ENCODE measurements at regions not wholly inside any gene's neighbourhood (a gene's known extent, or its start where the extent isn't known, plus 50 kb on each side); places are given as distances from the start of the nearest gene placed in this dataset.

DNA sequence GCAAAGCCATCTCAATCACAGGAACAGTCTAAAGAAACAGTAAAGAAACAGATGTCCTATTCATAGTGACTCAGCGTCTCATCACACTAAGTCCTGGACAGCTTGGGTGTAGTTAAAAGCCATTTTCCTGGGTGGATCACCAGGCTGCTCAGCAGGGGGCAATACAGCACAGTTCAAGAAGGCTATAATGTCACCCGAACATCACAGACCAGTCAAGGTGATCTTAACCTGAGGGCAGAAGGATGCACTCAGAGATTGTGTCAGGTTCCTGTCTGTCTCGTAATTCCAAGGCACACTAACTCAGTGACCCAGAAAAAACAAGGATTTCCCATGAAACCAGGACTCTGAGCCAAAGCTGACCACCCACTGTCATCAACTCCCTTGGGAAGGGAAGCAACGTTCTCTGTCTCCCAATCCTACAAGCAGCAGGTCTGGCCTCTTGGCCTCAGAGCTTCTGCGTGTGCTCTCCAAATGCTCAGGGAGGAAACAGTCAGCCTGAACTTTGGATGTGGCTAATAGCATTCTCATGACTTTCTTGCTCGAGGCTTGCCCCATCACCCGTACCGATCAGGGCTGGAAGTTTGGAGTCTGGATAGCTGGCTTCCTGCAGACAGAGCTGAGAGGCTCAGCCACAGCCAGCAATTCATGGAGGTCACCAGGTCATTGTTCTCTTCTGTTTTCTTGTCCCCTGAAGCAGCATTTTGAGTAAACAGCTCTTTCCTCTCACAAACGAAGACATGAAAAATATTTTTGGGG is 90.4 kb upstream of the FAM171A1 start:
- TF ChIP-seq, protein P1, sequence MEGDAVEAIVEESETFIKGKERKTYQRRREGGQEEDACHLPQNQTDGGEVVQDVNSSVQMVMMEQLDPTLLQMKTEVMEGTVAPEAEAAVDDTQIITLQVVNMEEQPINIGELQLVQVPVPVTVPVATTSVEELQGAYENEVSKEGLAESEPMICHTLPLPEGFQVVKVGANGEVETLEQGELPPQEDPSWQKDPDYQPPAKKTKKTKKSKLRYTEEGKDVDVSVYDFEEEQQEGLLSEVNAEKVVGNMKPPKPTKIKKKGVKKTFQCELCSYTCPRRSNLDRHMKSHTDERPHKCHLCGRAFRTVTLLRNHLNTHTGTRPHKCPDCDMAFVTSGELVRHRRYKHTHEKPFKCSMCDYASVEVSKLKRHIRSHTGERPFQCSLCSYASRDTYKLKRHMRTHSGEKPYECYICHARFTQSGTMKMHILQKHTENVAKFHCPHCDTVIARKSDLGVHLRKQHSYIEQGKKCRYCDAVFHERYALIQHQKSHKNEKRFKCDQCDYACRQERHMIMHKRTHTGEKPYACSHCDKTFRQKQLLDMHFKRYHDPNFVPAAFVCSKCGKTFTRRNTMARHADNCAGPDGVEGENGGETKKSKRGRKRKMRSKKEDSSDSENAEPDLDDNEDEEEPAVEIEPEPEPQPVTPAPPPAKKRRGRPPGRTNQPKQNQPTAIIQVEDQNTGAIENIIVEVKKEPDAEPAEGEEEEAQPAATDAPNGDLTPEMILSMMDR (IDR thresholded peaks at IDR 0.05; ENCODE audit: borderline replicate concordance, extremely low read depth, low read length, poor library complexity, severe bottlenecking) = peak; percentile 30
- TF ChIP-seq EZH2 (IDR thresholded peaks at IDR 0.05; ENCODE audit: borderline replicate concordance, low read depth, low read length, severe bottlenecking) = no peak

Measured in DND-41 (cell line).